GM12875 (cell line): ENCODE measurements at regions not wholly inside any gene's neighbourhood (a gene's known extent, or its start where the extent isn't known, plus 50 kb on each side); places are given as distances from the start of the nearest gene placed in this dataset.
"Not testable (repeated sequence)": the region's sequence is repeated elsewhere in the genome, so short reads cannot be mapped to it uniquely, and the experiment has no call there.

Experiments
- H3K4me3 ChIP-seq: one replicate; pipeline ENCODE4 v1.5.1; 2011; ENCODE audit warnings: low read depth, low read length, control low read depth
- TF ChIP-seq, protein P1 (sequence below): IDR thresholded peaks from 2 replicates; pipeline ENCODE4 v1.5.1; 2011; ENCODE audit warnings: low read depth, mild to moderate bottlenecking, control low read depth, inconsistent platforms, low read length, moderate library complexity, borderline replicate concordance; ENCODE audit not compliant: insufficient read depth

GRCh38 chr1:222004784-222005183 is 262.9 kb upstream of the DUSP10 start:
- TF ChIP-seq, protein P1, sequence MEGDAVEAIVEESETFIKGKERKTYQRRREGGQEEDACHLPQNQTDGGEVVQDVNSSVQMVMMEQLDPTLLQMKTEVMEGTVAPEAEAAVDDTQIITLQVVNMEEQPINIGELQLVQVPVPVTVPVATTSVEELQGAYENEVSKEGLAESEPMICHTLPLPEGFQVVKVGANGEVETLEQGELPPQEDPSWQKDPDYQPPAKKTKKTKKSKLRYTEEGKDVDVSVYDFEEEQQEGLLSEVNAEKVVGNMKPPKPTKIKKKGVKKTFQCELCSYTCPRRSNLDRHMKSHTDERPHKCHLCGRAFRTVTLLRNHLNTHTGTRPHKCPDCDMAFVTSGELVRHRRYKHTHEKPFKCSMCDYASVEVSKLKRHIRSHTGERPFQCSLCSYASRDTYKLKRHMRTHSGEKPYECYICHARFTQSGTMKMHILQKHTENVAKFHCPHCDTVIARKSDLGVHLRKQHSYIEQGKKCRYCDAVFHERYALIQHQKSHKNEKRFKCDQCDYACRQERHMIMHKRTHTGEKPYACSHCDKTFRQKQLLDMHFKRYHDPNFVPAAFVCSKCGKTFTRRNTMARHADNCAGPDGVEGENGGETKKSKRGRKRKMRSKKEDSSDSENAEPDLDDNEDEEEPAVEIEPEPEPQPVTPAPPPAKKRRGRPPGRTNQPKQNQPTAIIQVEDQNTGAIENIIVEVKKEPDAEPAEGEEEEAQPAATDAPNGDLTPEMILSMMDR, result no peak
- H3K4me3 ChIP-seq, result no peak overlapping the region

GRCh38 chr1:222004034-222004433 is 262.1 kb upstream of the DUSP10 start:
- H3K4me3 ChIP-seq, result no peak overlapping the region
- TF ChIP-seq, protein P1, result no peak

DNA sequence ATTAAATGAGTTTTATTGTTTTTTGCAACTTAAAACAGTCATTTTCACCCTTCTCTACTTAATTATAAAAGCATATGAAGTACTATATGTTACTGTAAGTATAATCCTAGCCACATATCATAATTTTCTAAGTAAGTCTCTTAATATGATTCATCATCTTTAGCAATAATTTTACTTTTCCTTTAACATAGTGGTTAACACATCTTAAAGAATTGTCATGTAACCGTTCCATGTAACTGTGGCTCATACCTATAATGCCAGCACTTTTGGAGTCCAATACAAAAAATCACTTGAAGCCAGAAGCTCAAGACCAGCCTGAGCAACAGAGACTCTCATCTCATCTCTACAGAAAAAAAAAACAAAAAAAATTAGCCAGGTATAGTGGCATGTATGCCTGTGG is 260.6 kb upstream of the DUSP10 start:
- TF ChIP-seq, protein P1, result no peak
- no peak overlapping the region for H3K4me3 ChIP-seq

DNA sequence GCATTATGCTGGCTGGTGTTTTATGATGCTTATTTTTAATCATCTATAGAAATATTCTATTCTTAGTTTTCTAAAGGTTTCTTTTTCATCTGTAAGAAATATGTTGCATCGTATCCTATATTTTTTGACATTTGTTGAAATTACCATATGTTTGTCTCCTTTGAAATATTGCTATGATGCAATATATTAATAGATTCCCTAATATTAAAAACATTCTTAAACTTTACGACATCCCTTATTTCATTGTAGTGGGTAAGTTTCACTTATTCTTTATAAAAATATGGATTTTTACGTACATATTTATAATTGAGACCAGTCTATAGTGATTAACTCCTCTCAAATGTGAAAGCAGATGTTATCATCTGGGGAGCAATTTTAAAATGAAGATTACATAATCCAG is 258.2 kb upstream of the DUSP10 start:
- TF ChIP-seq, protein P1, result no peak
- no peak overlapping the region for H3K4me3 ChIP-seq

DNA sequence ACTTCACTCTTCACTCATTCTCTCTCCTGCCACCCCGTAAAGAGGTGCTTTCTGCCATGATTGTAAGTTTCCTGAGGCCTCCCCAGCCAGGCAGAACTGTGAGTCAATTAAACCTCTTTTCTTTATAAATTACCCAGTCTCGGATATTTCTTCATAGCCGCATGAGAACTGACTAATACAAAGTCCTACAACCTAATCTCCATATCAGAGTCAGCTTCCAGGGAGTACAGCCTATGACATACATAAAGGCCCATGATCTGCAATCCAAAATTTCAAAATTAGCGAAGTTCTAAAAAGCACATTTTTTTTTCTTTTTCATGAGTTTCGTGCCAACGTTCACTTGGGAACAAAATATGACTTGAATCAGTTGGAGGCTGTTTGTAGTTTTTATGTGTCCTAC is 256.9 kb upstream of the DUSP10 start:
- TF ChIP-seq, protein P1, result no peak
- H3K4me3 ChIP-seq, result no peak overlapping the region

GRCh38 chr1:221998186-221998612 is 256.3 kb upstream of the DUSP10 start:
- TF ChIP-seq, protein P1, result no peak
- H3K4me3 ChIP-seq, result no peak overlapping the region

- not testable (repeated sequence) for H3K4me3 ChIP-seq
Measured at GRCh38 chr1:221997012-221997411, 255.1 kb upstream of the DUSP10 start.

- H3K4me3 ChIP-seq, result no peak overlapping the region
- TF ChIP-seq, protein P1, result no peak
Measured at GRCh38 chr1:221994939-221995338, 253.1 kb upstream of the DUSP10 start.
